Sigmoid colon (tissue), 6 donors: ENCODE measurements at regions not wholly inside any gene's neighbourhood (a gene's known extent, or its start where the extent isn't known, plus 50 kb on each side); places are given as distances from the start of the nearest gene placed in this dataset.
"Not testable (repeated sequence)": the region's sequence is repeated elsewhere in the genome, so short reads cannot be mapped to it uniquely, and the experiment has no call there.

Experiments
- DNase-seq: peaks from one replicate; pipeline ENCODE4 v3.0.0-alpha.2; 2019
- H3K27ac ChIP-seq, 4 donors: fragments of 200-600 bp; sonication (generic); one replicate each; pipeline ENCODE4 v1.5.1; 2016 to 2019; ENCODE audit warnings: mild to moderate bottlenecking in 1 of 4
- H3K27me3 ChIP-seq, 3 donors: fragments of 200-600 bp; sonication (generic); one replicate each; pipeline ENCODE4 v1.5.1; 2019; ENCODE audit warnings: mild to moderate bottlenecking in 1 of 3
- H3K36me3 ChIP-seq, 4 donors: fragments of 200-600 bp; sonication (generic); one replicate each; pipeline ENCODE4 v1.5.1; 2016 to 2019
- H3K4me1 ChIP-seq, 4 donors: fragments of 200-600 bp; sonication (generic); one replicate each; pipeline ENCODE4 v1.5.1; 2017 to 2019
- H3K4me3 ChIP-seq, 4 donors: fragments of 200-600 bp; sonication (generic); one replicate each; pipeline ENCODE4 v1.5.1; 2017 to 2019; ENCODE audit warnings: mild to moderate bottlenecking in 2 of 4, moderate library complexity in 1 of 4
- H3K9me3 ChIP-seq, 4 donors: fragments of 200-600 bp in 3 of 4; sonication (generic) in 3 of 4; one replicate each; pipeline versions ENCODE4 v1.5.1 to v1.6.1; 2013 to 2019
- EP300 ChIP-seq, 4 donors: sonication (generic); formaldehyde crosslinking; IDR thresholded peaks; one replicate each; pipeline ENCODE4 v1.6.1; 2017; ENCODE audit warnings: antibody characterized with exemption in 4 of 4
- POLR2A ChIP-seq, 2 donors: fragments of 450-650 bp; IDR thresholded peaks; one replicate each; pipeline ENCODE4 v1.6.1; 2016; ENCODE audit warnings: antibody characterized with exemption in 2 of 2, mild to moderate bottlenecking in 2 of 2, moderate library complexity in 2 of 2
- POLR2AphosphoS5 ChIP-seq, 4 donors: sonication (generic); formaldehyde crosslinking; IDR thresholded peaks; one replicate each; pipeline ENCODE4 v1.6.1; 2017; ENCODE audit warnings: antibody characterized with exemption in 4 of 4
- WGBS, 2 donors: extraction: QIAGEN DNeasy Blood & Tissue Kit; methylation state at CpG; one replicate each; pipeline ENCODE4 v1.1.7; 2013; 5-methylcytosine and 5-hydroxymethylcytosine counted together
- intact Hi-C: fragments of 100-400 bp; cut with DNase I; formaldehyde crosslinking; loops from one replicate; pipeline ENCODE4 v1.15.1; 2023
- TF ChIP-seq, protein P1 (sequence below), 4 experiments: fragments of 450-650 bp in 3 of 4; fragments of 200-600 bp in 1 of 4; IDR thresholded peaks; one replicate each; pipeline ENCODE4 v1.5.1; 2016 to 2019; ENCODE audit warnings: antibody characterized with exemption in 4 of 4, mild to moderate bottlenecking in 3 of 4, moderate library complexity in 2 of 4
- donor health status: healthy with polysubstance abuse.
- donor health status: healthy.

DNA sequence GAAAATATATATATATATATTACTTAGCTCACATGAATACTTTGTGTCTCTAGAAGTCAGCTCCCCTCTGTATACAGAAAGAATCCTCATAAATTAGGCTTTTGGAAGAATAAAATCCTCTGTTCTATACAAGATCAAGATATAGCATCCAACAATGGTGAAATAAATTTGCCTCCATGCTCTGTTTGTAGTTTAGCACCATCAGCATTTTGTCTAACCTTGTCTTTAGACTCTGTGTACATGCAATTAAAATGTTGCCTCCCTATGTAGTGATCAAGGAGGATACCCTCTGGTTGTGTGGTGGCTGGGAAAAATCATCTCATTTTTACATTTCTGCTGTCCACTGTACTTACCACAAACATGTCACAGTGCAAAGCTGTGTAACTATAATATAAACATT is 189.7 kb downstream of the C7orf25 start:
- TF ChIP-seq EP300 (IDR thresholded peaks at IDR 0.05), result no peak
- TF ChIP-seq POLR2A (IDR thresholded peaks at IDR 0.05), result no peak
- TF ChIP-seq, protein P1, sequence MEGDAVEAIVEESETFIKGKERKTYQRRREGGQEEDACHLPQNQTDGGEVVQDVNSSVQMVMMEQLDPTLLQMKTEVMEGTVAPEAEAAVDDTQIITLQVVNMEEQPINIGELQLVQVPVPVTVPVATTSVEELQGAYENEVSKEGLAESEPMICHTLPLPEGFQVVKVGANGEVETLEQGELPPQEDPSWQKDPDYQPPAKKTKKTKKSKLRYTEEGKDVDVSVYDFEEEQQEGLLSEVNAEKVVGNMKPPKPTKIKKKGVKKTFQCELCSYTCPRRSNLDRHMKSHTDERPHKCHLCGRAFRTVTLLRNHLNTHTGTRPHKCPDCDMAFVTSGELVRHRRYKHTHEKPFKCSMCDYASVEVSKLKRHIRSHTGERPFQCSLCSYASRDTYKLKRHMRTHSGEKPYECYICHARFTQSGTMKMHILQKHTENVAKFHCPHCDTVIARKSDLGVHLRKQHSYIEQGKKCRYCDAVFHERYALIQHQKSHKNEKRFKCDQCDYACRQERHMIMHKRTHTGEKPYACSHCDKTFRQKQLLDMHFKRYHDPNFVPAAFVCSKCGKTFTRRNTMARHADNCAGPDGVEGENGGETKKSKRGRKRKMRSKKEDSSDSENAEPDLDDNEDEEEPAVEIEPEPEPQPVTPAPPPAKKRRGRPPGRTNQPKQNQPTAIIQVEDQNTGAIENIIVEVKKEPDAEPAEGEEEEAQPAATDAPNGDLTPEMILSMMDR (IDR thresholded peaks at IDR 0.05), result no peak
- TF ChIP-seq POLR2AphosphoS5 (IDR thresholded peaks at IDR 0.05), result no peak
- Histone ChIP-seq H3K4me1 (peaks cover 0 to 6% (median 0%) of the 10 kb centered on the region in 4 donors), H3K27me3 (no peaks in the 10 kb centered on the region), H3K36me3 (no peaks in the 10 kb centered on the region), H3K9me3 (no peaks in the 10 kb centered on the region), H3K4me3 (no peak overlapping the region), H3K27ac (no peak overlapping the region)
- intact Hi-C loops, result no loop called here
- DNase-seq, result no peak

DNA sequence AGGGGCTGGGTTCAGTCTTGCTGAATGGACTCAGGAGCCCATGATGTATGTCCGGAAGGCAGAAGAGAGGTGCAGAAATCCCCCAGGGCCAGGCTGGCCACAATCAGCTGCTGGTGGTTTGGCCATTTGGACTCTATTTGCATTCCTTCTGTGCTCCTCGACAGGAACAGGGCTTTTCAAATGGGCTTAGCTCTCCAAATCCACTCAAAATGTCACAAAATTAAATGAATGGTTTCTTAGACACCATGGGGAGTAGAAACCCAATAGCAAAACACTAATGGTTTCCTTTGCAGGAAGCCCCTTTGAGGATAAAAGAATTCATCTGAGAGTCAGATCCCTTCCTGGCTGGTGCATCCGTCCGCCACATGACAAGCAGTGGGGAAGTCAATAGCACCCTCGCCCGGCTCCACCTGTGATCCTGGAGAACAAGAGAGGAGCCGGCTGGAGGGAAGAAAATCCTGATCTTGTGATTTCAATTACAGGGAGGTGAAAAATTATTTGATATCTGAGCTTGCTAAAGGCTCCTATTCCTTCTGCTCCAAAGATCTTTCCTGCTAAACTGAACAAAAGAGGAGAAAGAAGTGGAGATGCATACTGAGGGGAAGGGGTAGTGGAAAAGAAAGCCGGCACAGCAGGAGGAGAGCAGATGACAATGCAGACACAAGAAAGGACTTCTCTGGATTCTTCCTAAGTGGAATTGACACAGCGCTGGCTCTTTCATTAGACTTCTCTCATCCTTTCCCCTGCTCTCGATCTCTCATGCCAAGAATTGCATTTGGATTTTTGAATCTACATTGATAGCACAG is 190.7 kb downstream of the C7orf25 start:
- no peaks in the 10 kb centered on the region for H3K9me3 ChIP-seq
- no peak for DNase-seq

DNA sequence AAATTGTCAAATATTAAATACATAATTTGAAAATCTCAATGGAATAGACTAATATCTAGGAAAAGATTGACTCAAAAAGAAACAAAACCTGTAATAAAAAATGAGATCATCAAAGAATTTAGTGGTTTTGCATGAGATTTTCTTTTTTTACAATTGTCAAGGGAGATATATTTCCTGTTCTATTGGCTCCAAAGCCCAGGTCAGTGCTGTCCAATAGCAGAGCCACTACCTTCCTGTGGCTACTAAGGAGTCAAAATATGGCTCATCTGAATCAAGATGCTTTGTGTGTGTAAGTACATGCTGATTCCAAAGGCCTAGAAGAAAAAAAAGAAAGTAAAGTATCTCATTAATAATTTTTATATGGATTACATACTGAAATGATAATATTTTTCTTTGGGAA is 191.9 kb downstream of the C7orf25 start:
- no peak for DNase-seq
- H3K4me3 ChIP-seq, result no peak overlapping the region
- intact Hi-C loops, result no loop called here

More for the DNA sequence above, 190.7 kb downstream of the C7orf25 start:
- TF ChIP-seq POLR2A (IDR thresholded peaks at IDR 0.05) (no peak), EP300 (IDR thresholded peaks at IDR 0.05) (no peak)
- TF ChIP-seq, protein P1 (IDR thresholded peaks at IDR 0.05), result no peak
- H3K27ac ChIP-seq, result no peak overlapping the region
- H3K27me3 ChIP-seq, result no peaks in the 10 kb centered on the region
- intact Hi-C loops, result no loop called here
- H3K4me1 ChIP-seq, result peaks cover 0 to 6% (median 0%) of the 10 kb centered on the region in 4 donors
- 78 to 80% methylated on average over 10 of the region's 10 CpGs for whole genome bisulfite sequencing, 2 donors
- H3K4me3 ChIP-seq, result no peak overlapping the region
- no peaks in the 10 kb centered on the region for H3K36me3 ChIP-seq

DNA sequence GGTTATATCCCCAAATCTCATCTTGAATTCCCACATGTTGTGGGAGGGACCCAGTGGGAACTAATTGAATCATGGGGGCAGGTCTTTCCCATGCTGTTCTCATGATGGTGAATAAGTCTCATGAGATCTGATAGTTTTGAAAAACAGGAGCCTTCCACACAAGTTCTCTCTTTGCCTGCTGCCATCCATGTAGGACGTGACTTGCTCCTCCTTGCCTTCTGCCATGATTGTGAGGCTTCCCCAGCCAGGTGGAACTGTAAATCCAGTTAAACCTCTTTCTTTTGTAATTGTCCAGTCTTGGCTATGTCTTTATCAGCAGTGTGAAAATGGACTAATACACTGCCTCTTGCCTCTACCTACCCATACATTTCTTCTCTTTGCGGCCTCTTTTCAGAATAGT is 193.4 kb downstream of the C7orf25 start:
- H3K27me3 ChIP-seq, H3K4me3 ChIP-seq, intact Hi-C loops, DNase-seq, H3K27ac ChIP-seq, H3K9me3 ChIP-seq, H3K36me3 ChIP-seq, H3K4me1 ChIP-seq: not testable (repeated sequence)
- WGBS, 2 donors, result 91 to 93% methylated on average over 2 of the region's 2 CpGs

More for the DNA sequence above, 191.9 kb downstream of the C7orf25 start:
- no peaks in the 10 kb centered on the region for H3K27me3 ChIP-seq
- no peak overlapping the region for H3K27ac ChIP-seq
- no peaks in the 10 kb centered on the region for H3K36me3 ChIP-seq
- H3K4me1 ChIP-seq, result peaks cover 0 to 6% (median 0%) of the 10 kb centered on the region in 4 donors
- TF ChIP-seq EP300 (IDR thresholded peaks at IDR 0.05) (no peak), POLR2AphosphoS5 (IDR thresholded peaks at IDR 0.05) (no peak), POLR2A (IDR thresholded peaks at IDR 0.05) (no peak)
- TF ChIP-seq, protein P1 (IDR thresholded peaks at IDR 0.05), result no peak
- no peaks in the 10 kb centered on the region for H3K9me3 ChIP-seq

DNA sequence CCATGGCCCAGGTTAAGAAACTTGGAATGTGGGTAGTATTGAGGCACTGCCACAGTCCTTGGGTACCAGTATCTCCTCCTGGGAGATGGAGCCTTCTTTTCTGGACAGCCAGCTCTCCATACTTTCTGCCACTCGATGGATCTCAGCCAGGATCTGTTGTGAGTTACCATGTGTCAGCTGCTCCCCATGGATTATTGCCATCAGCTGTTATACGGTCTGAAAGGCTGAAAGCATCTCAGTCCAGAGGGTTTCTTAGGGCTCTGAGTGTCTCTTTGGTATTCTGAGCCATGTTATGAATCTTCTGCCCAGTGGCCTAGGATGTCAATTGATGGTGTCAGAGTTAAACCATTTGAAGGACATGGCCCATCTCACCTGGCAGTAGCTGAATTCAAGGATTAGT is 197.5 kb downstream of the C7orf25 start:
- Histone ChIP-seq H3K36me3 (no peaks in the 10 kb centered on the region), H3K4me1 (no peaks in the 10 kb centered on the region), H3K9me3 (no peaks in the 10 kb centered on the region), H3K27ac (no peak overlapping the region), H3K4me3 (no peak overlapping the region), H3K27me3 (no peaks in the 10 kb centered on the region)
- TF ChIP-seq POLR2A (IDR thresholded peaks at IDR 0.05), result no peak
- TF ChIP-seq, protein P1 (IDR thresholded peaks at IDR 0.05), result no peak
- TF ChIP-seq EP300 (IDR thresholded peaks at IDR 0.05), result no peak
- no peak for TF ChIP-seq POLR2AphosphoS5 (IDR thresholded peaks at IDR 0.05)
- no peak for DNase-seq
- WGBS, 2 donors, result 73 to 80% methylated on average over 2 of the region's 2 CpGs
- intact Hi-C loops, result no loop called here
